DND-41 (cell line): ENCODE measurements at regions not wholly inside any gene's neighbourhood (a gene's known extent, or its start where the extent isn't known, plus 50 kb on each side); places are given as distances from the start of the nearest gene placed in this dataset.

Experiments
- ATAC-seq: fragments of 200-7000 bp; cut with Tn5 transposase; 3 replicates; pipeline ENCODE4 v1.9.1; 2021; ENCODE audit warnings: low read depth; ENCODE audit not compliant: insufficient read depth
- DNase-seq: peaks from one replicate; pipeline ENCODE4 v3.0.0-alpha.2; 2020
- H2AFZ ChIP-seq: 2 replicates; pipeline ENCODE4 v1.6.0; 2012; ENCODE audit warnings: low read depth, low read length
- H3K27ac ChIP-seq: 2 replicates; pipeline ENCODE4 v1.5.1; 2012; ENCODE audit warnings: low read length, inconsistent platforms
- H3K27me3 ChIP-seq: fragments of 200-600 bp; sonication (generic); 2 replicates; pipeline ENCODE4 v1.6.0; 2012; ENCODE audit warnings: low read length, mild to moderate bottlenecking, inconsistent platforms; ENCODE audit not compliant: insufficient read depth, poor library complexity
- H3K36me3 ChIP-seq: 2 replicates; pipeline ENCODE4 v1.5.1; 2012; ENCODE audit warnings: low read length, inconsistent platforms; ENCODE audit not compliant: insufficient read depth
- H3K4me1 ChIP-seq: 2 replicates; pipeline ENCODE4 v1.5.1; 2012; ENCODE audit warnings: mild to moderate bottlenecking, low read length; ENCODE audit not compliant: insufficient read depth
- H3K4me2 ChIP-seq: 2 replicates; pipeline ENCODE4 v1.6.0; 2012; ENCODE audit warnings: mild to moderate bottlenecking, moderate library complexity, low read length, inconsistent platforms; ENCODE audit not compliant: insufficient read depth
- H3K4me3 ChIP-seq, 2 experiments: fragments of 200-600 bp in 1 of 2; shearing (Covaris generic) in 1 of 2; 2 replicates each; pipeline ENCODE4 v1.5.1; 2012 to 2016; ENCODE audit warnings: inconsistent platforms in 2 of 2, low read length in 2 of 2, mild to moderate bottlenecking in 2 of 2, low read depth in 1 of 2, moderate library complexity in 1 of 2
- H3K79me2 ChIP-seq: 2 replicates; pipeline ENCODE4 v1.6.0; 2012; ENCODE audit warnings: low read length, inconsistent platforms; ENCODE audit not compliant: insufficient read depth
- H3K9ac ChIP-seq: 2 replicates; pipeline ENCODE4 v1.6.0; 2012; ENCODE audit warnings: low read depth, mild to moderate bottlenecking, inconsistent platforms, low read length, moderate library complexity
- H3K9me3 ChIP-seq: 2 replicates; pipeline ENCODE4 v1.5.1; 2012; ENCODE audit warnings: low read length, moderate library complexity, mild to moderate bottlenecking, inconsistent platforms; ENCODE audit not compliant: insufficient read depth, severe bottlenecking
- H4K20me1 ChIP-seq: 2 replicates; pipeline ENCODE4 v1.6.0; 2012; ENCODE audit warnings: low read length; ENCODE audit not compliant: insufficient read depth
- EZH2 ChIP-seq: IDR thresholded peaks from 3 replicates; pipeline ENCODE4 v1.6.1; 2012; ENCODE audit warnings: borderline replicate concordance, low read depth, mild to moderate bottlenecking, moderate library complexity, low read length, inconsistent platforms; ENCODE audit not compliant: severe bottlenecking
- TF ChIP-seq, protein P1 (sequence below): IDR thresholded peaks from 2 replicates; pipeline ENCODE4 v1.5.1; 2012; ENCODE audit warnings: borderline replicate concordance, low read length, moderate library complexity, mild to moderate bottlenecking; ENCODE audit not compliant: poor library complexity, severe bottlenecking; ENCODE audit errors: extremely low read depth

DNA sequence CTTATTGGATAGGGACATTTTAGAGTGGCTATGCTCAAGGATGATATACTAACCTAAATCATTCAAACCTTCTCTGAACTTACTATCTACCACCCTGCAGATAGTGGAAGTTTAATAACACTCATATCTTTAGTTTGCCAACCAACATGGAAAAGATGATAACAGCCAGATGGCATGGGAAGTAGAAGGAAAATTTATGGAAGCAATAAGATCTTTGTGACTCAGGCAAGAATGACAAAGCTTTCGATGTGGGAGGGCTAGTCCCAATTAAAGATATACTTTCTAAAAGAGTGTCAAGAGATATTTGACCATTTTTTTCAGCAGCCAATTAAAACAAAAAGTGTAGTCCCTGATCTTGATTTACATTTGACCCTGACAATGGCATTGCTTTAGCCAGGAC lies 631.7 kb downstream of the RPS29 start:
- Histone ChIP-seq H3K9ac (no peak overlapping the region), H3K27me3 (no peaks in the 10 kb centered on the region), H2AFZ (no peak overlapping the region), H3K4me3 (no peak overlapping the region), H4K20me1 (no peaks in the 10 kb centered on the region; the same call in 1 of the 2 replicates), H3K9me3 (no peaks in the 10 kb centered on the region), H3K4me1 (no peaks in the 10 kb centered on the region), H3K27ac (no peak overlapping the region), H3K4me2 (no peak overlapping the region), H3K79me2 (no peaks in the 10 kb centered on the region), H3K36me3 (no peaks in the 10 kb centered on the region)
- ATAC-seq (no peak), DNase-seq (no peak)
- TF ChIP-seq, protein P1, sequence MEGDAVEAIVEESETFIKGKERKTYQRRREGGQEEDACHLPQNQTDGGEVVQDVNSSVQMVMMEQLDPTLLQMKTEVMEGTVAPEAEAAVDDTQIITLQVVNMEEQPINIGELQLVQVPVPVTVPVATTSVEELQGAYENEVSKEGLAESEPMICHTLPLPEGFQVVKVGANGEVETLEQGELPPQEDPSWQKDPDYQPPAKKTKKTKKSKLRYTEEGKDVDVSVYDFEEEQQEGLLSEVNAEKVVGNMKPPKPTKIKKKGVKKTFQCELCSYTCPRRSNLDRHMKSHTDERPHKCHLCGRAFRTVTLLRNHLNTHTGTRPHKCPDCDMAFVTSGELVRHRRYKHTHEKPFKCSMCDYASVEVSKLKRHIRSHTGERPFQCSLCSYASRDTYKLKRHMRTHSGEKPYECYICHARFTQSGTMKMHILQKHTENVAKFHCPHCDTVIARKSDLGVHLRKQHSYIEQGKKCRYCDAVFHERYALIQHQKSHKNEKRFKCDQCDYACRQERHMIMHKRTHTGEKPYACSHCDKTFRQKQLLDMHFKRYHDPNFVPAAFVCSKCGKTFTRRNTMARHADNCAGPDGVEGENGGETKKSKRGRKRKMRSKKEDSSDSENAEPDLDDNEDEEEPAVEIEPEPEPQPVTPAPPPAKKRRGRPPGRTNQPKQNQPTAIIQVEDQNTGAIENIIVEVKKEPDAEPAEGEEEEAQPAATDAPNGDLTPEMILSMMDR, result no peak
- no peak for TF ChIP-seq EZH2

DNA sequence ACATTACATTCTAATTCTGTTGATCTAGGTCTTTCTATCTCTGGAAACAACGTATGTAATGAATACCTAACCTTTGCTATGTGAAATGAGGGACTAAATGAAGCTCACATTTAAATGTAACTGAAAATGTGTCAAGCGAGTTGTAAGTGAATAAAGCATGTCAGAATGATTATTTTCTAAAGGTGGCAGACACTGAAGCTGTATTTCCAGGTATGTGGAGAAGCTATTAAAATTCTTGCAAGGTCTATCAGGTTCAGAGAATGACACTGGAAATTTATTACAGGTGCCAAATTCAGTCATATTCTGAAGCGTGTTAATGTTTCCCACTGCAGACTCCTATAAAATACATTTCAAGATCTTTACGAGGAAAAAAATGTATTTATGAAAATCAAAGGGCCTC lies 641.4 kb downstream of the RPS29 start:
- Histone ChIP-seq H3K4me3 (no peak overlapping the region), H3K9me3 (no peaks in the 10 kb centered on the region), H3K4me2 (no peak overlapping the region), H2AFZ (no peak overlapping the region), H3K27ac (no peak overlapping the region), H3K9ac (no peak overlapping the region), H3K4me1 (no peaks in the 10 kb centered on the region), H3K36me3 (no peaks in the 10 kb centered on the region), H3K27me3 (no peaks in the 10 kb centered on the region), H3K79me2 (no peaks in the 10 kb centered on the region), H4K20me1 (no peaks in the 10 kb centered on the region)
- no peak for DNase-seq
- no peak for ATAC-seq
- no peak for TF ChIP-seq EZH2
- TF ChIP-seq, protein P1, result no peak

GRCh38 chr14:48943913-48944312 lies 642.3 kb downstream of the RPS29 start:
- Histone ChIP-seq H3K9me3 (no peaks in the 10 kb centered on the region), H3K27me3 (no peaks in the 10 kb centered on the region), H3K4me3 (no peak overlapping the region), H3K9ac (no peak overlapping the region), H3K4me1 (no peaks in the 10 kb centered on the region), H2AFZ (no peak overlapping the region), H3K36me3 (no peaks in the 10 kb centered on the region), H3K4me2 (no peak overlapping the region), H3K79me2 (no peaks in the 10 kb centered on the region), H3K27ac (no peak overlapping the region), H4K20me1 (no peaks in the 10 kb centered on the region)
- DNase-seq, result no peak
- no peak for ATAC-seq
- TF ChIP-seq EZH2, result no peak
- TF ChIP-seq, protein P1, result no peak

DNA sequence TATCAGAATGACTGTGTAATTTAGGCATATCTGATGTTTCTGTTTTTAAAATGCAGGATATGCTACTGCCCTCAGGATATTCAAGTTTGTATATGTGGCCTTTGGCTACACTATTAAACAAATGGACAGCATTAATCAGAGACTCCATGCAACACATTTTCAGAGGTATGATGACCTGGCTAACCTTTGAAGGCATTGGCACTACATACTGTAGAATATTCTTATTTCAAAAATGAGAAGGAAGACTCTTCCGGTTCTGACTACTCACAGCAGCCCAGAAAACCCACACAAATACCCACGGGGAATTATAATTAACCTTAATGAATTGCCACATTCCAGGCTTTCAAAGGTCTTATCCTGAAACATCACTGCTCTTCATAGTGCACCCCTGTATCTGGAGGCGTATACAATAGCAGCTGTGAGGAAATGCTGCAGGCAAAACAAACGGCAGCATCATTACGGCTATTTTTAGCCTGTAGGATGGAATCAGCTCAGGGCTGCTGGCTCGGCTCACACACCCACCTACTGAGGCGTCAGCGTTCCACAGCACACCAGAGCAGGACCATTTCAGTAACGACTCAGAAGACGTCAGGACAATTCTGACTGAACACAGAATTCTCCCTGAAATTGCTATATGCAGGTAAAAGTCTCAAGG lies 648.5 kb downstream of the RPS29 start:
- TF ChIP-seq EZH2, result no peak
- TF ChIP-seq, protein P1, result no peak
- no peak overlapping the region for H3K4me3 ChIP-seq
- H3K4me2 ChIP-seq, result no peak overlapping the region
- H4K20me1 ChIP-seq, result no peaks in the 10 kb centered on the region
- ATAC-seq (no peak), DNase-seq (no peak)
- no peak overlapping the region for H3K9ac ChIP-seq
- H3K9me3 ChIP-seq, result no peaks in the 10 kb centered on the region
- H3K36me3 ChIP-seq, result no peaks in the 10 kb centered on the region
- no peak overlapping the region for H3K27ac ChIP-seq
- no peaks in the 10 kb centered on the region for H3K79me2 ChIP-seq
- no peaks in the 10 kb centered on the region for H3K4me1 ChIP-seq
- no peak overlapping the region for H2AFZ ChIP-seq
- no peaks in the 10 kb centered on the region for H3K27me3 ChIP-seq
